Breast epithelium (tissue), 4 donors: ENCODE measurements at regions not wholly inside any gene's neighbourhood (a gene's known extent, or its start where the extent isn't known, plus 50 kb on each side); places are given as distances from the start of the nearest gene placed in this dataset.
"Not testable (repeated sequence)": the region's sequence is repeated elsewhere in the genome, so short reads cannot be mapped to it uniquely, and the experiment has no call there.

Experiments used
- DNase-seq, 2 donors: peaks; one replicate each; pipeline ENCODE4 v3.0.0-alpha.2; 2019; ENCODE audit warnings: low spot score in 2 of 2
- H3K27ac ChIP-seq, 2 donors: fragments of 200-600 bp; sonication (generic) in 1 of 2; one replicate each; pipeline ENCODE4 v1.5.1; 2016 to 2019; ENCODE audit warnings: mild to moderate bottlenecking in 1 of 2
- H3K27me3 ChIP-seq, 2 donors: fragments of 200-600 bp; sonication (generic) in 1 of 2; one replicate each; pipeline versions ENCODE4 v1.5.1 to v1.6.0; 2017 to 2019; ENCODE audit warnings: control low read depth in 1 of 2, mild to moderate bottlenecking in 1 of 2
- H3K36me3 ChIP-seq: fragments of 200-600 bp; one replicate; pipeline ENCODE4 v1.5.1; 2019
- H3K4me1 ChIP-seq, 2 donors: fragments of 200-600 bp; sonication (generic); one replicate each; pipeline ENCODE4 v1.5.1; 2016 to 2019; ENCODE audit warnings: control low read depth in 1 of 2
- H3K4me3 ChIP-seq, 3 donors: fragments of 200-600 bp; sonication (generic); 1 replicate in 2 of 3; 2 replicates in 1 of 3; pipeline ENCODE4 v1.5.1; 2016 to 2019; ENCODE audit warnings: mild to moderate bottlenecking in 3 of 3, moderate library complexity in 2 of 3
- H3K9me3 ChIP-seq, 2 donors: fragments of 200-600 bp; sonication (generic) in 1 of 2; one replicate each; pipeline ENCODE4 v1.5.1; 2016 to 2019; ENCODE audit warnings: control low read depth in 1 of 2
- CTCF ChIP-seq, 3 donors: fragments of 450-650 bp; IDR thresholded peaks; one replicate each; pipeline ENCODE4 v1.5.1; 2016 to 2017; ENCODE audit warnings: antibody characterized with exemption in 3 of 3, mild to moderate bottlenecking in 3 of 3, moderate library complexity in 3 of 3
- POLR2A ChIP-seq: fragments of 450-650 bp; IDR thresholded peaks from one replicate; pipeline ENCODE4 v1.6.1; 2016; ENCODE audit warnings: antibody characterized with exemption, mild to moderate bottlenecking, moderate library complexity
- POLR2AphosphoS5 ChIP-seq, 3 donors: sonication (generic); formaldehyde crosslinking; IDR thresholded peaks; one replicate each; pipeline ENCODE4 v1.6.1; 2017; ENCODE audit warnings: antibody characterized with exemption in 3 of 3
- intact Hi-C: fragments of 100-400 bp; cut with DNase I; formaldehyde crosslinking; loops from one replicate; pipeline ENCODE4 v1.15.1; 2023; ENCODE audit warnings: low total_unique reads

- Histone ChIP-seq H3K36me3 (no peaks in the 10 kb centered on the region), H3K27me3 (no peaks in the 10 kb centered on the region), H3K4me1 (no peaks in the 10 kb centered on the region), H3K4me3 (no peak overlapping the region), H3K9me3 (no peaks in the 10 kb centered on the region), H3K27ac (no peak overlapping the region)
- DNase-seq = no peak
- TF ChIP-seq POLR2A (no peak), CTCF (IDR thresholded peaks at IDR 0.05) (no peak), POLR2AphosphoS5 (IDR thresholded peaks at IDR 0.05) (no peak)
- intact Hi-C loops = no loop called here
These were observed 438.0 kb upstream of the IMPG1 start for GRCh38 chr6:76510489-76510888.

- TF ChIP-seq POLR2A (no peak), CTCF (IDR thresholded peaks at IDR 0.05) (no peak), POLR2AphosphoS5 (IDR thresholded peaks at IDR 0.05) (no peak)
- Histone ChIP-seq H3K4me1 (no peaks in the 10 kb centered on the region), H3K27me3 (no peaks in the 10 kb centered on the region), H3K9me3 (no peaks in the 10 kb centered on the region), H3K4me3 (no peak overlapping the region), H3K36me3 (no peaks in the 10 kb centered on the region), H3K27ac (no peak overlapping the region)
- intact Hi-C loops = no loop called here
- DNase-seq = no peak
These were observed 436.9 kb upstream of the IMPG1 start for GRCh38 chr6:76509397-76509796.

- no peak for TF ChIP-seq POLR2A
- no peak for TF ChIP-seq CTCF (IDR thresholded peaks at IDR 0.05)
- TF ChIP-seq POLR2AphosphoS5 (IDR thresholded peaks at IDR 0.05) = no peak
- Histone ChIP-seq H3K27ac (no peak overlapping the region), H3K4me3 (no peak overlapping the region), H3K36me3 (no peaks in the 10 kb centered on the region), H3K27me3 (no peaks in the 10 kb centered on the region), H3K9me3 (peaks cover 0 to 3% of the 10 kb centered on the region in 2 donors), H3K4me1 (no peaks in the 10 kb centered on the region)
- DNase-seq = no peak
- intact Hi-C loops = no loop called here
These were observed 434.3 kb upstream of the IMPG1 start for GRCh38 chr6:76506808-76507207.

- TF ChIP-seq CTCF (IDR thresholded peaks at IDR 0.05) (no peak), POLR2AphosphoS5 (IDR thresholded peaks at IDR 0.05) (no peak), POLR2A (no peak)
- Histone ChIP-seq H3K4me1 (no peaks in the 10 kb centered on the region), H3K4me3 (no peak overlapping the region), H3K27ac (no peak overlapping the region), H3K36me3 (no peaks in the 10 kb centered on the region), H3K9me3 (peaks cover 6 to 21% of the 10 kb centered on the region in 2 donors), H3K27me3 (no peaks in the 10 kb centered on the region)
- intact Hi-C loops = no loop called here
- no peak for DNase-seq
These were observed 423.4 kb upstream of the IMPG1 start for GRCh38 chr6:76495909-76496308.

GRCh38 chr6:76491376-76491775 lies 418.9 kb upstream of the IMPG1 start:
- H3K36me3 ChIP-seq, H3K27ac ChIP-seq, H3K4me3 ChIP-seq, H3K27me3 ChIP-seq, DNase-seq, intact Hi-C loops, H3K4me1 ChIP-seq: not testable (repeated sequence)
- peaks cover 6 to 21% of the 10 kb centered on the region in 2 donors for H3K9me3 ChIP-seq

GRCh38 chr6:76490456-76490855 lies 418.0 kb upstream of the IMPG1 start:
- TF ChIP-seq CTCF (IDR thresholded peaks at IDR 0.05) = no peak
- no peak for TF ChIP-seq POLR2A
- DNase-seq = no peak
- intact Hi-C loops = no loop called here
- Histone ChIP-seq H3K4me1 (no peaks in the 10 kb centered on the region), H3K36me3 (no peaks in the 10 kb centered on the region), H3K4me3 (no peak overlapping the region), H3K9me3 (peaks cover under 1 to 17% of the 10 kb centered on the region in 2 donors), H3K27ac (no peak overlapping the region), H3K27me3 (no peaks in the 10 kb centered on the region)
